Neural crest cell (in vitro differentiated cells): ENCODE measurements at regions not wholly inside any gene's neighbourhood (a gene's known extent, or its start where the extent isn't known, plus 50 kb on each side); places are given as distances from the start of the nearest gene placed in this dataset.

ENCODE experiments used
- DNase-seq: peaks from one replicate; pipeline ENCODE4 v3.0.0; 2021; ENCODE audit warnings: low read depth, mixed read lengths, low spot score
- H3K27ac Mint-ChIP-seq: one replicate; pipeline ENCODE4 v1.8.0; 2021; ENCODE audit warnings: mild to moderate bottlenecking, mixed read lengths; ENCODE audit not compliant: unreplicated experiment
- H3K27me3 Mint-ChIP-seq: 2 replicates; pipeline ENCODE4 v1.8.0; 2021; ENCODE audit warnings: low read depth, mild to moderate bottlenecking, mixed read lengths
- H3K36me3 Mint-ChIP-seq: 2 replicates; pipeline ENCODE4 v1.8.0; 2021; ENCODE audit warnings: low read depth, mild to moderate bottlenecking, mixed read lengths
- H3K4me1 Mint-ChIP-seq: 2 replicates; pipeline ENCODE4 v1.8.0; 2021; ENCODE audit warnings: mixed read lengths
- H3K4me3 Mint-ChIP-seq: one replicate; pipeline ENCODE4 v1.8.0; 2021; ENCODE audit warnings: mild to moderate bottlenecking, mixed read lengths
- H3K9me3 Mint-ChIP-seq: 2 replicates; pipeline ENCODE4 v1.8.0; 2021; ENCODE audit warnings: mixed read lengths
- TF ChIP-seq, protein P1 (sequence below): fragments of 200-600 bp; sonication (generic); conservative IDR thresholded peaks from 2 replicates; pipeline ENCODE4 v1.5.0; 2021; ENCODE audit warnings: antibody characterized with exemption, mild to moderate bottlenecking

DNA sequence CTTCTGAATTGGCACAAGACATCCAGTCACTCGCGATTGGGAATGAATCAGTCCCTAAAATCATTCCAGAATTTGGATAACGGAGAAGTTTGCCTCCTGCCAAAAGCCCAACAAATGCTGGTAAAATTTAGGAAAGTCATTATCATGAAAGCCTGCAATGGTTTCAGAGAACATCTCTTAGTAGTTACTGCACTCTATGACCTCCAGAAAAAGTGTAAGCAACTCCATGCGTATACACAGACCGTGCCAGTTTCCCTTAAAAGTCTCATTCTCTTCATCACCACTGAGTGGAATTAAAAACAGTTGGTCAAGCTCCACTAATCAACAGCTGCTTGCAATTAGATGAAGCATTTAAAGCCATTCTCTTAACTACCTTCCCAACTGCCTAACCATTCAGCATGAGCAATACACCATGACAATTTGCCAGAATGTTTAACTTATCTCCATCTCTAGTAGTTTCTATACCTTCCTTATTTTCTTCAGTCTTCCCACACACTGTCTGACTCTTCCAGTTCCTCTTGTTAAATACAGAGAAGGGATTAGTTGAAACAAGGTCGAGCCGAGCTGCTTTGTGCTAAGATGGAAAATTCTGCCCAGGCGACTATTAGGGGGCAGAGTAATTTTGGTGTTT lies 183.6 kb upstream of the PRDM1 start:
- no peak overlapping the region for H3K27ac Mint-ChIP-seq
- DNase-seq, result no peak
- H3K4me1 Mint-ChIP-seq, result peaks cover 10% of the 10 kb centered on the region
- no peak overlapping the region for H3K4me3 Mint-ChIP-seq
- peaks cover 4% of the 10 kb centered on the region for H3K27me3 Mint-ChIP-seq
- TF ChIP-seq, protein P1, sequence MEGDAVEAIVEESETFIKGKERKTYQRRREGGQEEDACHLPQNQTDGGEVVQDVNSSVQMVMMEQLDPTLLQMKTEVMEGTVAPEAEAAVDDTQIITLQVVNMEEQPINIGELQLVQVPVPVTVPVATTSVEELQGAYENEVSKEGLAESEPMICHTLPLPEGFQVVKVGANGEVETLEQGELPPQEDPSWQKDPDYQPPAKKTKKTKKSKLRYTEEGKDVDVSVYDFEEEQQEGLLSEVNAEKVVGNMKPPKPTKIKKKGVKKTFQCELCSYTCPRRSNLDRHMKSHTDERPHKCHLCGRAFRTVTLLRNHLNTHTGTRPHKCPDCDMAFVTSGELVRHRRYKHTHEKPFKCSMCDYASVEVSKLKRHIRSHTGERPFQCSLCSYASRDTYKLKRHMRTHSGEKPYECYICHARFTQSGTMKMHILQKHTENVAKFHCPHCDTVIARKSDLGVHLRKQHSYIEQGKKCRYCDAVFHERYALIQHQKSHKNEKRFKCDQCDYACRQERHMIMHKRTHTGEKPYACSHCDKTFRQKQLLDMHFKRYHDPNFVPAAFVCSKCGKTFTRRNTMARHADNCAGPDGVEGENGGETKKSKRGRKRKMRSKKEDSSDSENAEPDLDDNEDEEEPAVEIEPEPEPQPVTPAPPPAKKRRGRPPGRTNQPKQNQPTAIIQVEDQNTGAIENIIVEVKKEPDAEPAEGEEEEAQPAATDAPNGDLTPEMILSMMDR, result no peak
- H3K36me3 Mint-ChIP-seq, result no peaks in the 10 kb centered on the region
- peaks cover 5% of the 10 kb centered on the region for H3K9me3 Mint-ChIP-seq

DNA sequence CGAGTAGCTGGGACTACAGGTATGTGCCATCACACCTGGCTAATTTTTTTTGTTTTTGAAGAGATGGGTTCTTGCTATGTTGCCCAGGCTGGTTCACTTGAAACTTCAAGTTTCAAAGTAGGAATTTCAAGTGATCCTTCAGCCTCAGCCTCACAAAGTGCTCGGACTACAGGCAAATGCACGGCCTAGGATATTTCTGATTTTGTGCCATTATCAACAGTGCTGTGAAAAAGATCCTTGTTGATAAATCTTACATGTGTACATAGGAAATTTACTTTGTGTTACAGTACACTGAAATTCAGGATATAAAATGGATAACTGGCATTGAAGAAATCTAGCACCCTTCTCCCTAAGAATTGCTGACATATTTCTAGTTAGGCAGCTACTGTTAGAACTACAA lies 184.6 kb upstream of the PRDM1 start:
- no peak for DNase-seq
- H3K4me3 Mint-ChIP-seq, result no peak overlapping the region
- no peaks in the 10 kb centered on the region for H3K36me3 Mint-ChIP-seq
- H3K27me3 Mint-ChIP-seq, result peaks cover 4% of the 10 kb centered on the region
- TF ChIP-seq, protein P1, result no peak
- H3K9me3 Mint-ChIP-seq, result peaks cover 5% of the 10 kb centered on the region
- peaks cover 10% of the 10 kb centered on the region for H3K4me1 Mint-ChIP-seq
- H3K27ac Mint-ChIP-seq, result no peak overlapping the region

DNA sequence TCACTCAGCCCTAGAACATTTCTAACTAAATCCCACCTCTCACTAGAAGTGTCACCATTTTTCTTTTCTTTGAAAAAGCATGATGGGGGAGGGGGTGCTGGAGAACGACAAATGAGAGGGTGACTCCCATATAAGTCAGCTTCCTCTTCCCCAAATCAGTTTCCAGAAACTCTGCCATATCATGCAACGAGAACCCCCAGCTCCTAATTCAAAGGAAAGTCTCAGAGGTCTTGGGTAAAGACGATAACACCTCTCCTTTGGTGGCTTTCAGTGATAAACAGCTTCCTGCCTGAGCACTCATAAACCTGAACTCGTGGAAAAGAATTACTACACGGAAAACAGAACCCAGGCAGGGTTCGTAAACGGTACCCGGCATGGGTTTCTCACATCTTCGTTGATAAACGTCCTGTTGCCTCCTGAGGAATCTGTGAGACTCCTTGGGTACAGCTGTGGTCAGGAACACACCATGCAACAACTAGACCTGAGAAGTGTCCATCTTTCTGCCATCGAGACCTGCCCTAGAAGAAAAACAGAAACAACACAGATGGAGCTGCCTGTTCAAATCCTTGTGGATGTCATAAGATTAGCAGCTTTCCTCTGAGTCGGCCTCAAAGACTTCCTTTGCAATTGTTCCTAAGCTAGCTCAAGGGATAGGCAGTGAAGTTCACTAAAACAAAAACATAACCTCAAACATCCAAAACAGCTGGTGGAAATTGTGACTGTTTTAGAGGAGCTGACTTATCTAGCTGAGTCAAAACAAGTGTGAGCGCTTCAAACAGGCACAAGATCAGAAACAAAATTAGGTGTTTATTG lies 185.8 kb upstream of the PRDM1 start:
- Mint-ChIP-seq H3K9me3 (peaks cover 5% of the 10 kb centered on the region), H3K27ac (no peak overlapping the region), H3K36me3 (no peaks in the 10 kb centered on the region), H3K4me1 (peaks cover 10% of the 10 kb centered on the region), H3K27me3 (peaks cover 4% of the 10 kb centered on the region), H3K4me3 (no peak overlapping the region)
- DNase-seq, result no peak
- TF ChIP-seq, protein P1, result no peak

DNA sequence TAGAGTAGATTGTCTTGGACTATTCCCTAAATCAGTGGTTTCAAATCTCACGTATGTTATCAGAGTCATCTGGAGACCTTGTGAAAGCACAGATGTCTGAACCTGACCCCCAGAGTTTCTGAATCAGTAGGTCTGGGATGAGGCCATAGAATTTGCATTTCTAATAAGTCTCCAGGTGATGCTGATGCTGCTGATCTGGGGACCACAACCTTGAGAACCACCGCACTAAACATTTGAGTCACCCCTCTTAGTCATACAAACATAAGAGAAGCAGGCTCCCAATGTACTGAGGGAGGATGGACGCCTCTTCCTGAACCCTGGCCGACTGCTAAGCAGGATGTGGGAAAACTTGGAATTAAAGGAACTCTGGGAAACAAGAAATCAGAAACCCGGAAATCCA lies 187.8 kb upstream of the PRDM1 start:
- Mint-ChIP-seq H3K27ac (no peak overlapping the region), H3K4me1 (peaks cover 9% of the 10 kb centered on the region), H3K4me3 (no peak overlapping the region), H3K27me3 (peaks cover 2% of the 10 kb centered on the region), H3K9me3 (peaks cover 5% of the 10 kb centered on the region), H3K36me3 (no peaks in the 10 kb centered on the region)
- no peak for DNase-seq
- TF ChIP-seq, protein P1, result no peak

DNA sequence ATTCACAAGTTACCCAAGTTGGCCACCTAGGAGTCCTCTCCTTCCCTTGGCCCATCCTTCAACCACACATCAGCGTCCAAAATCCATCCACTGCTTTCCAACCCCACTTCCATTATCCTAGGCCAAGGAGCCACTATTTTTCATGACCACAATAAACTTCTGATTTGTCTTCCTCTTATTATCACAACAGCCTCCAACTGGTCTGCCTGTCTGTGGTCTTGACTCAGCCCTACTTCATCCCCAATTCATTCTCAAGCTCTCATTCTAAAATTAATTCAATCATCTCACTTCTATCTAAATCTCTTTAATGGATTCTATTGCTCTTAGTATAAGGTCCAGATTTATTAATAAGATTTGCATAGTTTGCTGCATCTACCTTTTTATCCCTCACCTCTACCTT lies 189.0 kb upstream of the PRDM1 start:
- peaks cover 3% of the 10 kb centered on the region for H3K27me3 Mint-ChIP-seq
- H3K36me3 Mint-ChIP-seq, result no peaks in the 10 kb centered on the region
- no peak overlapping the region for H3K27ac Mint-ChIP-seq
- no peaks in the 10 kb centered on the region for H3K4me1 Mint-ChIP-seq
- DNase-seq, result no peak
- H3K9me3 Mint-ChIP-seq, result peaks cover 10% of the 10 kb centered on the region
- TF ChIP-seq, protein P1, result no peak
- no peak overlapping the region for H3K4me3 Mint-ChIP-seq
